ENCODE measurements at regions not wholly inside any gene's neighbourhood (a gene's known extent, or its start where the extent isn't known, plus 50 kb on each side); places are given as distances from the start of the nearest gene placed in this dataset.

DNA sequence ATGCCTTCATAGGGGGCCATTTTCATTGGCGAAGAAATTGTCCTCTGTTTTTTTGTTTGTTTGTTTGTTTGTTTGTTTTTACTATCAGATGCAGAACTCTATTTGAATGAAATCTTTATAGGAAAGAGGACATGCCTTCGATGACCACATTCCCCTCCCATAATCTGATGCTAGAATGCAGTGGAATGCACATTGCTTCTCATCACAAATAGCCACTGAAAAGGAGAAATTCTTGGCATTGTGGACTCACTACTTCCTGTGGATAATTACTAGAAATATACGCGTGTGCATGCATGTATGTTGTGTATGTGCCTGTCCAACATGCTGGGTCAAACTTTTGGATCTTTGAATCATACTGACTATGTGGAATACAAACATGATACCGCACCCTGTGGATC, 70.5 kb upstream of the SFMBT2 start:
- Histone ChIP-seq H4K20me1 (ENCODE audit: insufficient read depth, low read length) (no peaks in the 10 kb centered on the region), H3K27me3 (ENCODE audit: control insufficient read depth in 1 of 2, insufficient read depth in 2 of 2, low read length in 2 of 2) (peaks cover 0 to 34% of the 10 kb centered on the region in 2 experiments; a peak in 2 of 5 replicates), H3K9ac (ENCODE audit: insufficient read depth, low read depth, low read length) (no peak overlapping the region), H3K27ac (ENCODE audit: extremely low read length, insufficient read depth, low read length) (no peak overlapping the region), H3K4me2 (ENCODE audit: low read depth, low read length) (no peak overlapping the region), H3K4me1 (ENCODE audit: insufficient read depth, low read length) (no peaks in the 10 kb centered on the region), H2AFZ (ENCODE audit: low read length) (no peak overlapping the region), H3K9me3 (ENCODE audit: low read length) (no peaks in the 10 kb centered on the region), H3K4me3 (replicated peaks in 1 of 3; ENCODE audit: insufficient read depth in 1 of 3, low read depth in 2 of 3, low read length in 3 of 3) (no peak overlapping the region), H3K79me2 (ENCODE audit: insufficient read depth, low read length) (no peaks in the 10 kb centered on the region), H3K36me3 (replicated peaks in 1 of 2; ENCODE audit: control insufficient read depth in 1 of 2, insufficient read depth in 2 of 2, low read length in 2 of 2) (no peaks in the 10 kb centered on the region)
- no TSS peak for BruUV-seq (replicated peaks)
- TF ChIP-seq ATF7 (IDR thresholded peaks at IDR 0.05) (peak; percentile 45; the same call in 1 of the 2 replicates), ATF7 (CRISPR knock-in tag; IDR thresholded peaks at IDR 0.05) (no peak), CREB1 (IDR thresholded peaks at IDR 0.05) (peak; percentile 38), CREB1 (CRISPR knock-in tag; IDR thresholded peaks at IDR 0.05) (no peak), WIZ (CRISPR knock-in tag; IDR thresholded peaks at IDR 0.05) (no peak)
- FAIRE-seq (no peak), ATAC-seq (no peak), DNase-seq (ENCODE audit: low spot score) (no peak)
- intact Hi-C loops (cut with micrococcal nuclease; ENCODE audit: unreplicated experiment) (no loop called here), in situ Hi-C loops (cut with HindIII; ENCODE audit: extremely low pct_ligation_motif_present, low pct_unique_long_range_greater_than_20kb) (no loop called here)
- WGBS (ENCODE audit: low lambda C conversion rate), result 38% methylated on average over 5 of the region's 5 CpGs
- CTCF ChIA-PET (ENCODE audit: low intra/inter-chr PET ratio, low total read pairs), result no interaction called here
- POLR2A ChIA-PET, result no interaction called here

- Histone ChIP-seq H3K9me3 (ENCODE audit: low read length) (no peaks in the 10 kb centered on the region), H3K79me2 (ENCODE audit: insufficient read depth, low read length) (no peaks in the 10 kb centered on the region), H3K4me1 (ENCODE audit: insufficient read depth, low read length) (no peaks in the 10 kb centered on the region), H3K27me3 (ENCODE audit: control insufficient read depth in 1 of 2, insufficient read depth in 2 of 2, low read length in 2 of 2) (peaks cover 0 to 34% of the 10 kb centered on the region in 2 experiments; a peak in 2 of 5 replicates), H2AFZ (ENCODE audit: low read length) (no peak overlapping the region), H3K9ac (ENCODE audit: insufficient read depth, low read depth, low read length) (no peak overlapping the region), H3K36me3 (replicated peaks in 1 of 2; ENCODE audit: control insufficient read depth in 1 of 2, insufficient read depth in 2 of 2, low read length in 2 of 2) (no peaks in the 10 kb centered on the region), H3K4me2 (ENCODE audit: low read depth, low read length) (no peak overlapping the region), H3K4me3 (replicated peaks in 1 of 3; ENCODE audit: insufficient read depth in 1 of 3, low read depth in 2 of 3, low read length in 3 of 3) (no peak overlapping the region), H4K20me1 (ENCODE audit: insufficient read depth, low read length) (no peaks in the 10 kb centered on the region), H3K27ac (ENCODE audit: extremely low read length, insufficient read depth, low read length) (no peak overlapping the region)
- in situ Hi-C loops (cut with HindIII; ENCODE audit: extremely low pct_ligation_motif_present, low pct_unique_long_range_greater_than_20kb), result no loop called here
- ATAC-seq, result no peak
- intact Hi-C loops (cut with micrococcal nuclease; ENCODE audit: unreplicated experiment), result no loop called here
- 56% methylated on average over 8 of the region's 8 CpGs for WGBS (ENCODE audit: low lambda C conversion rate)
- no peak for FAIRE-seq
- ChIA-PET POLR2A (no interaction called here), CTCF (ENCODE audit: low intra/inter-chr PET ratio, low total read pairs) (no interaction called here)
- no peak for DNase-seq (ENCODE audit: low spot score)
- BruUV-seq (replicated peaks), result no TSS peak
- no peak for TF ChIP-seq JDP2 (CRISPR knock-in tag; IDR thresholded peaks at IDR 0.05; ENCODE audit: borderline replicate concordance)
- no peak for TF ChIP-seq KLF11 (CRISPR knock-in tag; IDR thresholded peaks at IDR 0.05)
- no peak for TF ChIP-seq ZNF652 (CRISPR knock-in tag; IDR thresholded peaks at IDR 0.05; ENCODE audit: borderline replicate concordance, low read depth)
- no peak for TF ChIP-seq XRCC5 (optimal IDR thresholded peaks at IDR 0.05; ENCODE audit: low read length)
- TF ChIP-seq ZNF101 (CRISPR knock-in tag; IDR thresholded peaks at IDR 0.05; ENCODE audit: borderline replicate concordance, low read depth), result no peak
- no peak for TF ChIP-seq HOXA3 (CRISPR knock-in tag; IDR thresholded peaks at IDR 0.05)
- TF ChIP-seq, protein P1, sequence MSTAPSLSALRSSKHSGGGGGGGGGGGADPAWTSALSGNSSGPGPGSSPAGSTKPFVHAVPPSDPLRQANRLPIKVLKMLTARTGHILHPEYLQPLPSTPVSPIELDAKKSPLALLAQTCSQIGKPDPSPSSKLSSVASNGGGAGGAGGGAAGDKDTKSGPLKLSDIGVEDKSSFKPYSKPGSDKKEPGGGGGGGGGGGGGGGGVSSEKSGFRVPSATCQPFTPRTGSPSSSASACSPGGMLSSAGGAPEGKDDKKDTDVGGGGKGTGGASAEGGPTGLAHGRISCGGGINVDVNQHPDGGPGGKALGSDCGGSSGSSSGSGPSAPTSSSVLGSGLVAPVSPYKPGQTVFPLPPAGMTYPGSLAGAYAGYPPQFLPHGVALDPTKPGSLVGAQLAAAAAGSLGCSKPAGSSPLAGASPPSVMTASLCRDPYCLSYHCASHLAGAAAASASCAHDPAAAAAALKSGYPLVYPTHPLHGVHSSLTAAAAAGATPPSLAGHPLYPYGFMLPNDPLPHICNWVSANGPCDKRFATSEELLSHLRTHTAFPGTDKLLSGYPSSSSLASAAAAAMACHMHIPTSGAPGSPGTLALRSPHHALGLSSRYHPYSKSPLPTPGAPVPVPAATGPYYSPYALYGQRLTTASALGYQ (CRISPR knock-in tag; IDR thresholded peaks at IDR 0.05), result no peak
- no peak for TF ChIP-seq KMT2B (CRISPR knock-in tag; IDR thresholded peaks at IDR 0.05)
- no peak for TF ChIP-seq SIN3B (IDR thresholded peaks at IDR 0.05; ENCODE audit: low read length)
- TF ChIP-seq GATA4 (IDR thresholded peaks at IDR 0.05; ENCODE audit: borderline replicate concordance, low read depth), result no peak
- TF ChIP-seq, protein P2, sequence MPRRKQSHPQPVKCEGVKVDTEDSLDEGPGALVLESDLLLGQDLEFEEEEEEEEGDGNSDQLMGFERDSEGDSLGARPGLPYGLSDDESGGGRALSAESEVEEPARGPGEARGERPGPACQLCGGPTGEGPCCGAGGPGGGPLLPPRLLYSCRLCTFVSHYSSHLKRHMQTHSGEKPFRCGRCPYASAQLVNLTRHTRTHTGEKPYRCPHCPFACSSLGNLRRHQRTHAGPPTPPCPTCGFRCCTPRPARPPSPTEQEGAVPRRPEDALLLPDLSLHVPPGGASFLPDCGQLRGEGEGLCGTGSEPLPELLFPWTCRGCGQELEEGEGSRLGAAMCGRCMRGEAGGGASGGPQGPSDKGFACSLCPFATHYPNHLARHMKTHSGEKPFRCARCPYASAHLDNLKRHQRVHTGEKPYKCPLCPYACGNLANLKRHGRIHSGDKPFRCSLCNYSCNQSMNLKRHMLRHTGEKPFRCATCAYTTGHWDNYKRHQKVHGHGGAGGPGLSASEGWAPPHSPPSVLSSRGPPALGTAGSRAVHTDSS (CRISPR knock-in tag; conservative IDR thresholded peaks at IDR 0.05), result no peak
These were observed 70.0 kb upstream of the SFMBT2 start for GRCh38 chr10:7480742-7481367.

Data from HepG2 (cell line).